Upper lobe of left lung (tissue), 6 donors: ENCODE measurements at regions not wholly inside any gene's neighbourhood (a gene's known extent, or its start where the extent isn't known, plus 50 kb on each side); places are given as distances from the start of the nearest gene placed in this dataset.

Experiments used
- ATAC-seq, 2 donors: fragments of 200-7000 bp; cut with Tn5 transposase; one replicate each; pipeline ENCODE4 v1.9.1; 2022; ENCODE audit warnings: mild to moderate bottlenecking in 2 of 2, moderate library complexity in 2 of 2; ENCODE audit not compliant: low FRiP score in 2 of 2
- DNase-seq, 2 donors: peaks; one replicate each; pipeline ENCODE4 v3.0.0-alpha.2; 2019 to 2020
- H3K27ac ChIP-seq, 4 donors: fragments of 200-600 bp; sonication (generic); one replicate each; pipeline ENCODE4 v1.5.1; 2016 to 2019
- H3K27me3 ChIP-seq, 4 donors: fragments of 200-600 bp; sonication (generic); one replicate each; pipeline ENCODE4 v1.5.1; 2017 to 2019
- H3K36me3 ChIP-seq, 4 donors: fragments of 200-600 bp; sonication (generic); one replicate each; pipeline ENCODE4 v1.5.1; 2016 to 2019
- H3K4me1 ChIP-seq, 4 donors: fragments of 200-600 bp; sonication (generic); one replicate each; pipeline ENCODE4 v1.5.1; 2018 to 2019
- H3K4me3 ChIP-seq, 4 donors: fragments of 200-600 bp; sonication (generic); one replicate each; pipeline ENCODE4 v1.5.1; 2017 to 2019; ENCODE audit warnings: mild to moderate bottlenecking in 2 of 4, moderate library complexity in 1 of 4
- H3K9me3 ChIP-seq, 4 donors: fragments of 200-600 bp; sonication (generic); one replicate each; pipeline ENCODE4 v1.5.1; 2018 to 2019
- CTCF ChIP-seq, 6 experiments: fragments of 450-650 bp in 4 of 6; fragments of 200-600 bp in 2 of 6; sonication (generic) in 2 of 6; IDR thresholded peaks; one replicate each; pipeline ENCODE4 v1.5.1; 2016 to 2019; ENCODE audit warnings: antibody characterized with exemption in 6 of 6
- EP300 ChIP-seq, 4 donors: sonication (generic); formaldehyde crosslinking; IDR thresholded peaks; one replicate each; pipeline ENCODE4 v1.5.1; 2017; ENCODE audit warnings: antibody characterized with exemption in 4 of 4, control low read depth in 2 of 4
- POLR2A ChIP-seq, 4 donors: fragments of 450-650 bp; IDR thresholded peaks; one replicate each; pipeline ENCODE4 v1.5.1; 2016 to 2017; ENCODE audit warnings: antibody characterized with exemption in 4 of 4, mild to moderate bottlenecking in 2 of 4
- POLR2AphosphoS5 ChIP-seq, 2 donors: sonication (generic); formaldehyde crosslinking; IDR thresholded peaks; one replicate each; pipeline ENCODE4 v1.5.1; 2017; ENCODE audit warnings: antibody characterized with exemption in 2 of 2
- WGBS, 2 donors: methylation state at CpG; one replicate each; pipeline ENCODE4 v1.1.5; 2017 to 2018; 5-methylcytosine and 5-hydroxymethylcytosine counted together
- donor health status: DM: no; HTN: no; CAD: no; lungs with moderate emphysema.
- donor health status: DM: no; HTN: yes; CAD: no; lungs with severe emphysema.

GRCh38 chr15:31584195-31584594, 257.6 kb downstream of the KLF13 start:
- no peaks in the 10 kb centered on the region for H3K4me1 ChIP-seq
- WGBS, 2 donors, result 81 to 89% methylated on average over 3 of the region's 3 CpGs
- TF ChIP-seq EP300 (IDR thresholded peaks at IDR 0.05) (no peak), CTCF (IDR thresholded peaks at IDR 0.05) (no peak), POLR2AphosphoS5 (IDR thresholded peaks at IDR 0.05) (no peak), POLR2A (IDR thresholded peaks at IDR 0.05) (no peak)
- H3K36me3 ChIP-seq, result no peaks in the 10 kb centered on the region
- H3K4me3 ChIP-seq, result no peak overlapping the region
- no peak overlapping the region for H3K27ac ChIP-seq
- ATAC-seq (no peak), DNase-seq (no peak)
- peaks cover 0 to 14% (median 0%) of the 10 kb centered on the region in 4 donors for H3K9me3 ChIP-seq
- no peaks in the 10 kb centered on the region for H3K27me3 ChIP-seq

GRCh38 chr15:31585240-31585639, 258.6 kb downstream of the KLF13 start:
- no peaks in the 10 kb centered on the region for H3K27me3 ChIP-seq
- ATAC-seq (no peak), DNase-seq (no peak)
- WGBS, 2 donors, result 79 to 81% methylated on average over 5 to 9 of the region's 9 CpGs
- H3K4me1 ChIP-seq, result no peaks in the 10 kb centered on the region
- no peak overlapping the region for H3K27ac ChIP-seq
- TF ChIP-seq POLR2A (IDR thresholded peaks at IDR 0.05) (no peak), POLR2AphosphoS5 (IDR thresholded peaks at IDR 0.05) (no peak), CTCF (IDR thresholded peaks at IDR 0.05) (no peak), EP300 (IDR thresholded peaks at IDR 0.05) (no peak)
- no peaks in the 10 kb centered on the region for H3K36me3 ChIP-seq
- no peak overlapping the region for H3K4me3 ChIP-seq
- H3K9me3 ChIP-seq, result peaks cover 0 to 14% (median 0%) of the 10 kb centered on the region in 4 donors

- DNase-seq (no peak), ATAC-seq (no peak)
- H3K4me1 ChIP-seq, result no peaks in the 10 kb centered on the region
- peaks cover 0 to 8% (median 0%) of the 10 kb centered on the region in 4 donors for H3K9me3 ChIP-seq
- 83 to 87% methylated on average over 4 of the region's 4 CpGs for WGBS, 2 donors
- H3K27me3 ChIP-seq, result no peaks in the 10 kb centered on the region
- H3K36me3 ChIP-seq, result no peaks in the 10 kb centered on the region
- H3K27ac ChIP-seq, result no peak overlapping the region
- no peak overlapping the region for H3K4me3 ChIP-seq
- TF ChIP-seq CTCF (IDR thresholded peaks at IDR 0.05) (no peak), POLR2AphosphoS5 (IDR thresholded peaks at IDR 0.05) (no peak), POLR2A (IDR thresholded peaks at IDR 0.05) (no peak), EP300 (IDR thresholded peaks at IDR 0.05) (no peak)
Measured at GRCh38 chr15:31586841-31587240, 260.2 kb downstream of the KLF13 start.

GRCh38 chr15:31587583-31587982, 260.9 kb downstream of the KLF13 start:
- Histone ChIP-seq H3K27ac (no peak overlapping the region), H3K36me3 (no peaks in the 10 kb centered on the region), H3K9me3 (peaks cover 0 to under 1% (median 0%) of the 10 kb centered on the region in 4 donors), H3K4me1 (no peaks in the 10 kb centered on the region), H3K4me3 (no peak overlapping the region), H3K27me3 (no peaks in the 10 kb centered on the region)
- 82 to 85% methylated on average over 4 of the region's 4 CpGs for WGBS, 2 donors
- TF ChIP-seq POLR2A (IDR thresholded peaks at IDR 0.05) (no peak), EP300 (IDR thresholded peaks at IDR 0.05) (no peak), POLR2AphosphoS5 (IDR thresholded peaks at IDR 0.05) (no peak), CTCF (IDR thresholded peaks at IDR 0.05) (no peak)
- DNase-seq (no peak), ATAC-seq (no peak)

GRCh38 chr15:31590609-31591008, 264.0 kb downstream of the KLF13 start:
- Histone ChIP-seq H3K9me3 (no peaks in the 10 kb centered on the region), H3K4me1 (no peaks in the 10 kb centered on the region), H3K36me3 (no peaks in the 10 kb centered on the region), H3K27me3 (no peaks in the 10 kb centered on the region), H3K27ac (no peak overlapping the region), H3K4me3 (no peak overlapping the region)
- no peak for DNase-seq
- 59 to 68% methylated on average over 4 of the region's 4 CpGs for WGBS, 2 donors
- TF ChIP-seq POLR2AphosphoS5 (IDR thresholded peaks at IDR 0.05), result no peak
- TF ChIP-seq CTCF (IDR thresholded peaks at IDR 0.05), result no peak
- TF ChIP-seq POLR2A (IDR thresholded peaks at IDR 0.05), result no peak
- no peak for TF ChIP-seq EP300 (IDR thresholded peaks at IDR 0.05)
- no peak for ATAC-seq
